ENCODE measurements at regions not wholly inside any gene's neighbourhood (a gene's known extent, or its start where the extent isn't known, plus 50 kb on each side); places are given as distances from the start of the nearest gene placed in this dataset.

- ChIA-PET POLR2A (no interaction called here), CTCF (no interaction called here)
- TF ChIP-seq ZBTB43 (CRISPR knock-in tag; IDR thresholded peaks at IDR 0.05) (no peak), ZNF281 (CRISPR knock-in tag; IDR thresholded peaks at IDR 0.05) (no peak), ATF1 (CRISPR knock-in tag; IDR thresholded peaks at IDR 0.05) (no peak), CBFB (CRISPR knock-in tag; IDR thresholded peaks at IDR 0.05; ENCODE audit: low read depth) (no peak), ZNF396 (CRISPR knock-in tag; IDR thresholded peaks at IDR 0.05; ENCODE audit: borderline replicate concordance) (no peak), ZNF263 (CRISPR knock-in tag; IDR thresholded peaks at IDR 0.05; ENCODE audit: low read depth) (no peak), RORB (CRISPR knock-in tag; IDR thresholded peaks at IDR 0.05) (no peak), CTCF (IDR thresholded peaks at IDR 0.05) (no peak), TEAD1 (CRISPR knock-in tag; IDR thresholded peaks at IDR 0.05) (no peak), ZNF532 (CRISPR knock-in tag; IDR thresholded peaks at IDR 0.05; ENCODE audit: borderline replicate concordance) (no peak), CDX4 (CRISPR knock-in tag; IDR thresholded peaks at IDR 0.05; ENCODE audit: borderline replicate concordance) (no peak), PRDM15 (CRISPR knock-in tag; IDR thresholded peaks at IDR 0.05) (no peak), E2F1 (CRISPR knock-in tag; IDR thresholded peaks at IDR 0.05) (no peak), RELA (CRISPR knock-in tag; IDR thresholded peaks at IDR 0.05; ENCODE audit: borderline replicate concordance) (no peak), ZNF317 (CRISPR knock-in tag; IDR thresholded peaks at IDR 0.05; ENCODE audit: borderline replicate concordance, low read depth) (no peak), NR3C1 (CRISPR knock-in tag; conservative IDR thresholded peaks at IDR 0.05; ENCODE audit: low read depth) (no peak), OVOL2 (CRISPR knock-in tag; IDR thresholded peaks at IDR 0.05; ENCODE audit: borderline replicate concordance) (no peak), ZSCAN18 (CRISPR knock-in tag; IDR thresholded peaks at IDR 0.05) (no peak), PRRX2 (CRISPR knock-in tag; IDR thresholded peaks at IDR 0.05) (no peak), NR1H2 (CRISPR knock-in tag; IDR thresholded peaks at IDR 0.05) (no peak)
- H3K27me3 Mint-ChIP-seq (ENCODE audit: low read depth), result no peaks in the 10 kb centered on the region; the same call in 1 of the 2 replicates
- H3K4me3 Mint-ChIP-seq, result no peak overlapping the region
- no peak overlapping the region; the same call in 1 of the 2 replicates for H3K27ac Mint-ChIP-seq
- H3K4me1 Mint-ChIP-seq, result peaks cover 16% of the 10 kb centered on the region
- ATAC-seq, result no peak
- no peak for DNase-seq (ENCODE audit: low spot score)
- H3K9me3 Mint-ChIP-seq, result no peaks in the 10 kb centered on the region
- no peaks in the 10 kb centered on the region for H3K36me3 Mint-ChIP-seq
Measured at GRCh38 chr22:44595841-44596341, 97.9 kb upstream of the RTL6 start.

All from WTC11 (cell line).